ENCODE measurements at regions not wholly inside any gene's neighbourhood (a gene's known extent, or its start where the extent isn't known, plus 50 kb on each side); places are given as distances from the start of the nearest gene placed in this dataset.

DNA sequence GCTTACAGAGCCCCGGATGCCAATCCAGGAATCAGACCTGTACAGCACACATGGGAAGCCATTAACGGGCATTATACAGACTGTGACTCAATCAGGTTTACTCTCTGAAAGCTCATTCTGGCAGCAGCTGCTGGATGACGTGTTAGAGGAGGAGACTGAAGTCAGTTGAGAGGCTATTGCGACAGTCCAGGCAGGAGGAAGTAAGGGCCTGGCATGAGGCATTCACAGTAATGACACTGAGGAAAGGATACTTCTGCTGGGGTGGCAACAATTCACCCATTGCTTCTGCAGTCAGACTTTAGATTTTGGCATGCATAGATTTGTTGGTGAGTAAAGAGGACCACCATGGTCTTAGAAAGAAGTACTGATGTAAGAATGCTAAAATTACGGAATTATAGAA, 151.0 kb upstream of the HEY2 start (continued):
- TF ChIP-seq, protein P1, sequence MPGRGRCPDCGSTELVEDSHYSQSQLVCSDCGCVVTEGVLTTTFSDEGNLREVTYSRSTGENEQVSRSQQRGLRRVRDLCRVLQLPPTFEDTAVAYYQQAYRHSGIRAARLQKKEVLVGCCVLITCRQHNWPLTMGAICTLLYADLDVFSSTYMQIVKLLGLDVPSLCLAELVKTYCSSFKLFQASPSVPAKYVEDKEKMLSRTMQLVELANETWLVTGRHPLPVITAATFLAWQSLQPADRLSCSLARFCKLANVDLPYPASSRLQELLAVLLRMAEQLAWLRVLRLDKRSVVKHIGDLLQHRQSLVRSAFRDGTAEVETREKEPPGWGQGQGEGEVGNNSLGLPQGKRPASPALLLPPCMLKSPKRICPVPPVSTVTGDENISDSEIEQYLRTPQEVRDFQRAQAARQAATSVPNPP (IDR thresholded peaks at IDR 0.05; ENCODE audit: borderline replicate concordance, insufficient read depth, insufficient read length): no peak
- TF ChIP-seq, protein P2, sequence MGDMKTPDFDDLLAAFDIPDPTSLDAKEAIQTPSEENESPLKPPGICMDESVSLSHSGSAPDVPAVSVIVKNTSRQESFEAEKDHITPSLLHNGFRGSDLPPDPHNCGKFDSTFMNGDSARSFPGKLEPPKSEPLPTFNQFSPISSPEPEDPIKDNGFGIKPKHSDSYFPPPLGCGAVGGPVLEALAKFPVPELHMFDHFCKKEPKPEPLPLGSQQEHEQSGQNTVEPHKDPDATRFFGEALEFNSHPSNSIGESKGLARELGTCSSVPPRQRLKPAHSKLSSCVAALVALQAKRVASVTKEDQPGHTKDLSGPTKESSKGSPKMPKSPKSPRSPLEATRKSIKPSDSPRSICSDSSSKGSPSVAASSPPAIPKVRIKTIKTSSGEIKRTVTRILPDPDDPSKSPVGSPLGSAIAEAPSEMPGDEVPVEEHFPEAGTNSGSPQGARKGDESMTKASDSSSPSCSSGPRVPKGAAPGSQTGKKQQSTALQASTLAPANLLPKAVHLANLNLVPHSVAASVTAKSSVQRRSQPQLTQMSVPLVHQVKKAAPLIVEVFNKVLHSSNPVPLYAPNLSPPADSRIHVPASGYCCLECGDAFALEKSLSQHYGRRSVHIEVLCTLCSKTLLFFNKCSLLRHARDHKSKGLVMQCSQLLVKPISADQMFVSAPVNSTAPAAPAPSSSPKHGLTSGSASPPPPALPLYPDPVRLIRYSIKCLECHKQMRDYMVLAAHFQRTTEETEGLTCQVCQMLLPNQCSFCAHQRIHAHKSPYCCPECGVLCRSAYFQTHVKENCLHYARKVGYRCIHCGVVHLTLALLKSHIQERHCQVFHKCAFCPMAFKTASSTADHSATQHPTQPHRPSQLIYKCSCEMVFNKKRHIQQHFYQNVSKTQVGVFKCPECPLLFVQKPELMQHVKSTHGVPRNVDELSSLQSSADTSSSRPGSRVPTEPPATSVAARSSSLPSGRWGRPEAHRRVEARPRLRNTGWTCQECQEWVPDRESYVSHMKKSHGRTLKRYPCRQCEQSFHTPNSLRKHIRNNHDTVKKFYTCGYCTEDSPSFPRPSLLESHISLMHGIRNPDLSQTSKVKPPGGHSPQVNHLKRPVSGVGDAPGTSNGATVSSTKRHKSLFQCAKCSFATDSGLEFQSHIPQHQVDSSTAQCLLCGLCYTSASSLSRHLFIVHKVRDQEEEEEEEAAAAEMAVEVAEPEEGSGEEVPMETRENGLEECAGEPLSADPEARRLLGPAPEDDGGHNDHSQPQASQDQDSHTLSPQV (IDR thresholded peaks at IDR 0.05): no peak
- TF ChIP-seq ZSCAN29 (IDR thresholded peaks at IDR 0.05) (no peak), ZNF408 (CRISPR knock-in tag; IDR thresholded peaks at IDR 0.05; ENCODE audit: low read depth) (no peak), STAG1 (CRISPR knock-in tag; IDR thresholded peaks at IDR 0.05; ENCODE audit: borderline replicate concordance) (no peak), HMGN3 (IDR thresholded peaks at IDR 0.05; ENCODE audit: borderline replicate concordance, extremely low read depth, insufficient read length, low read depth, low read length) (no peak), EP300 (IDR thresholded peaks at IDR 0.05; ENCODE audit: low read length) (no peak), CBX3 (IDR thresholded peaks at IDR 0.05; ENCODE audit: borderline replicate concordance in 1 of 2, low read length in 2 of 2) (no peak), EZH2 (IDR thresholded peaks at IDR 0.05; ENCODE audit: borderline replicate concordance, low read depth, low read length) (no peak), CBX2 (IDR thresholded peaks at IDR 0.05; ENCODE audit: insufficient read depth, low read length, poor library complexity, severe bottlenecking) (no peak), TSC22D4 (tag; IDR thresholded peaks at IDR 0.05) (no peak), CHD1 (IDR thresholded peaks at IDR 0.05; ENCODE audit: low read length) (no peak)
- TF ChIP-seq, protein P3, sequence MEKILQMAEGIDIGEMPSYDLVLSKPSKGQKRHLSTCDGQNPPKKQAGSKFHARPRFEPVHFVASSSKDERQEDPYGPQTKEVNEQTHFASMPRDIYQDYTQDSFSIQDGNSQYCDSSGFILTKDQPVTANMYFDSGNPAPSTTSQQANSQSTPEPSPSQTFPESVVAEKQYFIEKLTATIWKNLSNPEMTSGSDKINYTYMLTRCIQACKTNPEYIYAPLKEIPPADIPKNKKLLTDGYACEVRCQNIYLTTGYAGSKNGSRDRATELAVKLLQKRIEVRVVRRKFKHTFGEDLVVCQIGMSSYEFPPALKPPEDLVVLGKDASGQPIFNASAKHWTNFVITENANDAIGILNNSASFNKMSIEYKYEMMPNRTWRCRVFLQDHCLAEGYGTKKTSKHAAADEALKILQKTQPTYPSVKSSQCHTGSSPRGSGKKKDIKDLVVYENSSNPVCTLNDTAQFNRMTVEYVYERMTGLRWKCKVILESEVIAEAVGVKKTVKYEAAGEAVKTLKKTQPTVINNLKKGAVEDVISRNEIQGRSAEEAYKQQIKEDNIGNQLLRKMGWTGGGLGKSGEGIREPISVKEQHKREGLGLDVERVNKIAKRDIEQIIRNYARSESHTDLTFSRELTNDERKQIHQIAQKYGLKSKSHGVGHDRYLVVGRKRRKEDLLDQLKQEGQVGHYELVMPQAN (IDR thresholded peaks at IDR 0.05; ENCODE audit: borderline replicate concordance): no peak
- TF ChIP-seq, protein P4, sequence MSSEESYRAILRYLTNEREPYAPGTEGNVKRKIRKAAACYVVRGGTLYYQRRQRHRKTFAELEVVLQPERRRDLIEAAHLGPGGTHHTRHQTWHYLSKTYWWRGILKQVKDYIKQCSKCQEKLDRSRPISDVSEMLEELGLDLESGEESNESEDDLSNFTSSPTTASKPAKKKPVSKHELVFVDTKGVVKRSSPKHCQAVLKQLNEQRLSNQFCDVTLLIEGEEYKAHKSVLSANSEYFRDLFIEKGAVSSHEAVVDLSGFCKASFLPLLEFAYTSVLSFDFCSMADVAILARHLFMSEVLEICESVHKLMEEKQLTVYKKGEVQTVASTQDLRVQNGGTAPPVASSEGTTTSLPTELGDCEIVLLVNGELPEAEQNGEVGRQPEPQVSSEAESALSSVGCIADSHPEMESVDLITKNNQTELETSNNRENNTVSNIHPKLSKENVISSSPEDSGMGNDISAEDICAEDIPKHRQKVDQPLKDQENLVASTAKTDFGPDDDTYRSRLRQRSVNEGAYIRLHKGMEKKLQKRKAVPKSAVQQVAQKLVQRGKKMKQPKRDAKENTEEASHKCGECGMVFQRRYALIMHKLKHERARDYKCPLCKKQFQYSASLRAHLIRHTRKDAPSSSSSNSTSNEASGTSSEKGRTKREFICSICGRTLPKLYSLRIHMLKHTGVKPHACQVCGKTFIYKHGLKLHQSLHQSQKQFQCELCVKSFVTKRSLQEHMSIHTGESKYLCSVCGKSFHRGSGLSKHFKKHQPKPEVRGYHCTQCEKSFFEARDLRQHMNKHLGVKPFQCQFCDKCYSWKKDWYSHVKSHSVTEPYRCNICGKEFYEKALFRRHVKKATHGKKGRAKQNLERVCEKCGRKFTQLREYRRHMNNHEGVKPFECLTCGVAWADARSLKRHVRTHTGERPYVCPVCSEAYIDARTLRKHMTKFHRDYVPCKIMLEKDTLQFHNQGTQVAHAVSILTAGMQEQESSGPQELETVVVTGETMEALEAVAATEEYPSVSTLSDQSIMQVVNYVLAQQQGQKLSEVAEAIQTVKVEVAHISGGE (CRISPR knock-in tag; IDR thresholded peaks at IDR 0.05): 0 out of 6 replicates have a peak, but pooled peaks of 1 of the 3 experiments have one; percentile 34
- TF ChIP-seq, protein P5, sequence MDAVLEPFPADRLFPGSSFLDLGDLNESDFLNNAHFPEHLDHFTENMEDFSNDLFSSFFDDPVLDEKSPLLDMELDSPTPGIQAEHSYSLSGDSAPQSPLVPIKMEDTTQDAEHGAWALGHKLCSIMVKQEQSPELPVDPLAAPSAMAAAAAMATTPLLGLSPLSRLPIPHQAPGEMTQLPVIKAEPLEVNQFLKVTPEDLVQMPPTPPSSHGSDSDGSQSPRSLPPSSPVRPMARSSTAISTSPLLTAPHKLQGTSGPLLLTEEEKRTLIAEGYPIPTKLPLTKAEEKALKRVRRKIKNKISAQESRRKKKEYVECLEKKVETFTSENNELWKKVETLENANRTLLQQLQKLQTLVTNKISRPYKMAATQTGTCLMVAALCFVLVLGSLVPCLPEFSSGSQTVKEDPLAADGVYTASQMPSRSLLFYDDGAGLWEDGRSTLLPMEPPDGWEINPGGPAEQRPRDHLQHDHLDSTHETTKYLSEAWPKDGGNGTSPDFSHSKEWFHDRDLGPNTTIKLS (IDR thresholded peaks at IDR 0.05; ENCODE audit: borderline replicate concordance, low read depth): no peak
